Anterior cingulate cortex (tissue), 58 donors: ENCODE measurements at regions not wholly inside any gene's neighbourhood (a gene's known extent, or its start where the extent isn't known, plus 50 kb on each side); places are given as distances from the start of the nearest gene placed in this dataset.

Experiments used
- DNase-seq, 58 donors: peaks; one replicate each; lab custom pipeline; 2025; lab: John Stamatoyannopoulos, UW

DNA sequence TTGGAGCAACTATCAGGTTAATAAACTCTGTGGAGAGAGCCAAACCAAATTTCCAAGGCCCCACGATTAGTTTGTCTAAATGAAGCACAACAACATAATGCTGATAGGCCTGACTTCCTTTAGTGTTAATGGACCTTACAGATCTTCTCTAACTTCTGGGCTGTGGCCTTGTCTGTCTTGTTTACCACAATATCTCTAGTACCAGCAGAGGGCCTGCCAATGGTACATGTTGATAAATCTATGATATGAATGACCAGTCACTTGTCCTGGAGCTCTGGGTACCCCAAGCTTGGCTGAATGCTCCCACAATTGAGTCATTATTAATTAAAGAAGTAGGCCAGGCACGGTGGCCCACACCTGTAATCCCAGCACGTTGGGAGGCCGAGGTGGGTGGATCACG, 78.9 kb upstream of the CISTR start:
- no peak for DNase-seq

GRCh38 chr12:53836119-53836655, 84.4 kb upstream of the CISTR start:
- DNase-seq = no peak

DNA sequence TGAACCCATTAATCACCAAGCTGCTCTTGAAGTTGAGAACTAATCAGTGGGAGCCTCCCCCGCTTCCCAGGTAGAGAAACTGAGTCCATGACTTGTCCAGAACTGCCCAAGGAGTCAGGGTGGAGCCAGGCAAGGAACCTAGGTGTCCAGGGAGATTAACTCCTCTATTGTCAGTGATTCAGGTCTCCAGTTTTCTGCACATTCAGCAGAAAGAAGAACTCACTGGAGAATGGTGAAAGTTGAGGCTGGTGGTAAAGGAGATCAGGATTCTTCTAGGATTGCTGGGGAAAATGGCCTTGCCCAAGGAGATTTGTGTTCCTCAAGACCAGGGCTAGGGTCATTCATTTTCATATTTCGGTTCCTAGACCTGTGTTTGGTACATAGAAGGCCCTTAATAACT, 87.2 kb upstream of the CISTR start:
- DNase-seq = no peak

GRCh38 chr12:53840316-53840715, 88.5 kb upstream of the CISTR start:
- no peak for DNase-seq

DNA sequence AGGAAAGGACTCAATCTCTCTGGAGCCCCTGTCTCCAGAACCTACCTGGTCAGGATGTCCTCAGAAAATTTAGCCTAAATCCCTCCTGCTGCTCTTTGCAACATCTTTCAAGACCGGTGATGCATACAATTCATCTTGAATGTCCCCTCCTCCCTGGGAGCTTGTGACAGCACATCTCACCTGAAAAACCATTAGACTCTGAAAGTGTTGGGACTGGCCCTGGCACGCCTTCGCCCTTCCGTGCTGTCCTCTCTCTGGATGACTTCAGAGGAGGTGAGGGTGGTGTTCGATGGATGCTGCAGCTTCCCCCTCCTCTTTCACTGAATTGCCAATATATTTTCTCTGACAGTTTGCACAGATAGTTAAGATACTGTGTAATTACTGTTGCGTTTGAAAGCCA, 90.9 kb upstream of the CISTR start:
- no peak for DNase-seq

GRCh38 chr12:53843545-53843944, 91.8 kb upstream of the CISTR start:
- no peak for DNase-seq

GRCh38 chr12:53844994-53845844, 93.4 kb upstream of the HOXC13 start:
- no peak for DNase-seq

GRCh38 chr12:53845932-53846331, 92.7 kb upstream of the HOXC13 start:
- no peak for DNase-seq

- DNase-seq = no peak
Observed at GRCh38 chr12:53849113-53849512, 89.5 kb upstream of the HOXC13 start.

DNA sequence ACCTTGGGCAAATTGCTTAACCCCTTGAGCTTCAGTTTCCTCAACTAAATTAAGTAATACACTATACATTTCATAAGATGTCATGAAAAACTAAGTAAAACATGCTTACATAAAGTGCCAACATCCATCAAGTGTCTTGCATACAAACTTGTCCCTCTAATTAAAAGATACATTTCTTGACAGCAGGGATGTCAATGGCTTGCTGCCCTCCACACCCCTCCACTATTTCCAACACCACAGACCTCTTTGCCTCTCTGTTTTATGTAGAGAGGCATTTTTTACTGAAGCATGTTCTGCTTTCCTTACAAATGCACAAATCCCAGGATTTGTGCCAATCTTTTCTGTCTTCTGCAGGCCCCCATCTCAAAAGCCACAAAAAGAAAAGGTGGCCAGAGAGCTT, 89.0 kb upstream of the HOXC13 start:
- no peak for DNase-seq

DNA sequence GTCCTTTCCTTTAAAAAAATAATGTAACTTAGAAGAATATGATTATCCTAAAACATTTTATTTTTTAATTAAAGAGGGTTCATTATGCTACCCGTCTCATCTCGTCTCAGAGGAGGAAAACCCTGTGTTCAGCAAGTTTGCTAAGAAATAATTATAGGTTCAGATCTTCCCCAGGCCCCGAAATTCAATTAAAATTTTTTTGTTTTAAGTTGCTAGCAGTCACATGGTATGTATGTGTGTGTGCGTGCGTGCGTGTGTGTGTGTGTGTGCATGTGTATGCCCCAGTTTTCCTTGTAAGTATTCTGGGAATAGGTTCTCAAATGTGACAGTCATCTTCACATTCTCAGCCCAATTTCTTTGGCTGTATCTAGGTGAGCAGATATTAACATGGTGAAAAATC, 86.6 kb upstream of the HOXC13 start:
- no peak for DNase-seq

GRCh38 chr12:53852992-53853391, 85.6 kb upstream of the HOXC13 start:
- no peak for DNase-seq

- peak in 2 of 58 donors; percentile 2 to 19 for DNase-seq
Observed at GRCh38 chr12:53854701-53855316, 83.8 kb upstream of the HOXC13 start.

- DNase-seq = no peak
Observed at GRCh38 chr12:53856132-53856531, 82.5 kb upstream of the HOXC13 start.

- peak in 1 of 58 donors; percentile 4 for DNase-seq
Observed at GRCh38 chr12:53857666-53858065, 81.0 kb upstream of the HOXC13 start.

GRCh38 chr12:53860426-53861345, 77.9 kb upstream of the HOXC13 start:
- no peak for DNase-seq

DNA sequence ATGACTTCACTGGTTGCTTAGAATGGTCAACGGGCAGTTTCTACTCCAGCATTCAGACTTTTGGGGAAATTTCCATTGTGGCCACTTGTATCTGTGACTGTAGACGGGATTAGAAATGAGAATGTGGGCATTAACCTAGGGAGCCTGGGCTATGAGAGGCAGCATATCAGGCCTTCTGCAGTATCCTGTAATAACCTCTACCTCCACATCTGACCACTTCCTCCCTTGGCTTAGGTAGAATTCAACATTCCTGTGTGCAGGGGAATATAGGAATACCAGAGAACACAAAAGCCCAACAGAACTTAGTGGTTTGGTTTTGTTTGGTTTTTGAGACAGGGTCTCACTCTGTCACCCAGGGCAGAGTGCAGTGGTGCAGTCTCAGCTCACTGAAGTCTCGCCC, 76.4 kb upstream of the HOXC13 start:
- DNase-seq = no peak

- DNase-seq = no peak
Observed at GRCh38 chr12:53862831-53863230, 75.8 kb upstream of the HOXC13 start.

- no peak for DNase-seq
Observed at GRCh38 chr12:53866727-53867126, 71.9 kb upstream of the HOXC13 start.

DNA sequence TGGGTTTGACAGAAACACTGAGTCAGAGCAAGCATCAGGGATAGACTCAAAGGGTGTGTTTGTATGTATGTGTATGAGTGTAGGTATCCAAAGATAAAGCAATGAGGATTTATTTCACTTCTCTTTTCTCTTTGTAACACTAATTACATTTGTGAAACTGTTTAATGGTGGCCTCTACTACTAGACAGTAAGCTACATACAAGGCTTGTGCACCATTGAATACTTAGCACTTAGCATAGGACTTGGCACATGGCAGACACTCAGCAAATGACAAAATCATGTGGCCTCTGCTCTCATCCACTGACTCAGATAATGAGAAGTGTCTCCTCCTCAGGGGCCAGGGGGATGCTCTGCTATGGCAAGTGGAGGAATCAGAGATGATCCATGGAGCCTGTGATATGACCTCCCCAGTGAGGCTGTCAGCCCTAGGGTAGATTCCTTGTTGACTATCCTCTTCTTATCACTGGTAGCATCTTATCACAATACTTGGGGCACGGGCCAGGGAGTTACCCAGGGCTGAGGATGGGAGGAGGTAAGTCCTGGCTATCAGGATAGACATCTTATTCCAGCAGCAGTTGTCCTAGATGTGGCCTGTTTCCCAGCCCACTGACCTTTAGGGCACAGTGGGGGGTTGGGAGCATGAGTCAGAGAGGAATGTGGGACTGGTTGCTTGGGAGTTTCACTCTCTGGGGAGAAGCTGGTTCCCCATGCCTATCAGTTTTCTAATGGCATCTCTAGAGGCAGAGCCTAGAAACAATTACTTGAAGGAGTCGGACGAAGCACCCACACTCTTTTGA, 71.2 kb upstream of the HOXC13 start:
- DNase-seq = no peak
